ENCODE measurements at regions not wholly inside any gene's neighbourhood (a gene's known extent, or its start where the extent isn't known, plus 50 kb on each side); places are given as distances from the start of the nearest gene placed in this dataset.
"Not testable (repeated sequence)": the region's sequence is repeated elsewhere in the genome, so short reads cannot be mapped to it uniquely, and the experiment has no call there.

DNA sequence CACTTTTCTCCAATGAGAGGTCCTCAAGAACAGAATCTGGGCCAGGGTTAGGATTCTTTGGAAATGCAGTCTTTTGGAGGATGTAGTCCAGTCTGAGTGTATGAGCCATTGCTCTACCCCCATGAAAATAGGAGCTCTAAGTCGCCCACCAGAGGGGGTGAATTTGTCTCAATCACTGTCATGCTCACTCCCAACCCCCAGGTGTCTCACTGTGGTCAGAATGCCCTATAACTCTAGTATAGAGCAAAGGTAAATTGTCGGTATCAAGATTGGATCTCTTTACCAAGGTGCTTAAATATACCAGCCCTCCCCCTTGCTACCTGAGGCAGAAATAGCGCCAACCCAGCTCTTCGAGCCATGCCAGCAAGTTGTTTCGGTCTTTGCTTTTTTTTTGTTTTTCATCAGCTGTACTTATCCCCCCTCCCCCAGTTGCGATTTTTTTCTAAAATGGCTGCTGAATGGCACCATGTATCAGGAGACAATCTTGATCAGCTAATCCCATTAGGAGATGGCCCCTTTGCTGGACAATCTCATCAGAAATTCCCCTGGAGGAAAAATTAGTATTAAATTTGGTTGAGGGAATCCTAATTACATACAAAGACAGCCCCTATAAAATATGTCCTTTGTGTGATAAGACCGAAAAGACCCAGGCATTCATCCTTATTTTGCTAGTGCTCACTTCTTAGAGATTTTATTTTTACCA lies 130.7 kb downstream of the EBLN2 start:
- TF ChIP-seq, protein P1, sequence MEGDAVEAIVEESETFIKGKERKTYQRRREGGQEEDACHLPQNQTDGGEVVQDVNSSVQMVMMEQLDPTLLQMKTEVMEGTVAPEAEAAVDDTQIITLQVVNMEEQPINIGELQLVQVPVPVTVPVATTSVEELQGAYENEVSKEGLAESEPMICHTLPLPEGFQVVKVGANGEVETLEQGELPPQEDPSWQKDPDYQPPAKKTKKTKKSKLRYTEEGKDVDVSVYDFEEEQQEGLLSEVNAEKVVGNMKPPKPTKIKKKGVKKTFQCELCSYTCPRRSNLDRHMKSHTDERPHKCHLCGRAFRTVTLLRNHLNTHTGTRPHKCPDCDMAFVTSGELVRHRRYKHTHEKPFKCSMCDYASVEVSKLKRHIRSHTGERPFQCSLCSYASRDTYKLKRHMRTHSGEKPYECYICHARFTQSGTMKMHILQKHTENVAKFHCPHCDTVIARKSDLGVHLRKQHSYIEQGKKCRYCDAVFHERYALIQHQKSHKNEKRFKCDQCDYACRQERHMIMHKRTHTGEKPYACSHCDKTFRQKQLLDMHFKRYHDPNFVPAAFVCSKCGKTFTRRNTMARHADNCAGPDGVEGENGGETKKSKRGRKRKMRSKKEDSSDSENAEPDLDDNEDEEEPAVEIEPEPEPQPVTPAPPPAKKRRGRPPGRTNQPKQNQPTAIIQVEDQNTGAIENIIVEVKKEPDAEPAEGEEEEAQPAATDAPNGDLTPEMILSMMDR (IDR thresholded peaks at IDR 0.05; ENCODE audit: extremely low read depth, low read depth, low read length) = no peak
- Histone ChIP-seq H3K4me1 (ENCODE audit: insufficient read depth, low read length) (no peaks in the 10 kb centered on the region), H3K27me3 (ENCODE audit: insufficient read depth, low read length) (no peaks in the 10 kb centered on the region), H3K27ac (ENCODE audit: low read depth, low read length) (no peak overlapping the region), H3K36me3 (ENCODE audit: insufficient read depth, low read length) (no peaks in the 10 kb centered on the region), H2AFZ (ENCODE audit: low read length) (no peak overlapping the region), H3K4me3 (ENCODE audit: insufficient read depth, low read length) (no peak overlapping the region), H3K79me2 (ENCODE audit: insufficient read depth, low read length) (no peaks in the 10 kb centered on the region), H3K9me3 (ENCODE audit: low read depth, low read length) (no peaks in the 10 kb centered on the region), H3K4me2 (ENCODE audit: insufficient read depth, low read length) (no peak overlapping the region), H4K20me1 (ENCODE audit: insufficient read depth, low read length) (no peaks in the 10 kb centered on the region)
- DNase-seq (ENCODE audit: insufficient read length, low spot score, missing footprints) = no peak

DNA sequence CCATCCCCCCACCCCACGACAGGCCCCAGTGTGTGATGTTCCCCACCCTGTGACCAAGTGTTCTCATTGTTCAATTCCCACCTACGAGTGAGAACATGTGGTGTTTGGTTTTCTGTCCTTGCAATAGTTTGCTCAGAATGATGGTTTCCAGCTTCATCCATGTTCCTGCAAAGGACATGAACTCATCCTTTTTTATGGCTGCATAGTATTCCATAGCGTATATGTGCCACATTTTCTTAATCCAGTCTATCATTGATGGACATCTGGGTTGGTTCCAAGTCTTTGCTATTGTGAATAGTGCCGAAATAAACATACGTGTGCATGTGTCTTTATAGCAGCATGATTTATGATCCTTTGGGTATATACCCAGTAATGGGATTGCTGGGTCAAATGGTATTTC lies 132.5 kb downstream of the EBLN2 start:
- H3K4me1 ChIP-seq (ENCODE audit: insufficient read depth, low read length); H4K20me1 ChIP-seq (ENCODE audit: insufficient read depth, low read length); H3K36me3 ChIP-seq (ENCODE audit: insufficient read depth, low read length); H3K27ac ChIP-seq (ENCODE audit: low read depth, low read length); H3K27me3 ChIP-seq (ENCODE audit: insufficient read depth, low read length); H3K79me2 ChIP-seq (ENCODE audit: insufficient read depth, low read length); DNase-seq (ENCODE audit: insufficient read length, low spot score, missing footprints); H3K4me3 ChIP-seq (ENCODE audit: insufficient read depth, low read length); H3K9me3 ChIP-seq (ENCODE audit: low read depth, low read length); H2AFZ ChIP-seq (ENCODE audit: low read length); H3K4me2 ChIP-seq (ENCODE audit: insufficient read depth, low read length): not testable (repeated sequence)

DNA sequence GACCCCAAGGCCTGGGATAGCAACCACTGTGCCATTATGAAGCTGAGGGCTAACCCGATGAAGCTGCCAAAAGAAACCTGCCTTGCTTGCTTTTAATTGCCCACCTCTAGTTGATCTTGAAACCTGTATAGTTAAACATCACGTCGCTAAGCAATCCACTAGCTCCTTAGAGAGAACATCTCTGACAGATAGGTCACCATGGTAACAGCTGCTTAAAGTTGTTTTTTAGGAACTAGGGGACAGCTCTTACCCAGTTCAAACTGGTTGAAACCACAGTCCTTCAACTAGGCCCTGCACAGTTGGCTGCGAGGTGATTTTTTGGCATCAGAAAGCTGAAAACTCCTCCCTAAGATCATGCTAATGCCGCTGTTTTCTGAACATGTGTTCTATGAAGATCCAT lies 135.7 kb downstream of the EBLN2 start:
- H4K20me1 ChIP-seq (ENCODE audit: insufficient read depth, low read length) = no peaks in the 10 kb centered on the region
- H3K36me3 ChIP-seq (ENCODE audit: insufficient read depth, low read length) = no peaks in the 10 kb centered on the region
- peaks cover 7% of the 10 kb centered on the region for H3K27me3 ChIP-seq (ENCODE audit: insufficient read depth, low read length)
- no peak overlapping the region for H2AFZ ChIP-seq (ENCODE audit: low read length)
- H3K4me1 ChIP-seq (ENCODE audit: insufficient read depth, low read length) = no peaks in the 10 kb centered on the region
- DNase-seq (ENCODE audit: insufficient read length, low spot score, missing footprints) = no peak
- no peaks in the 10 kb centered on the region for H3K79me2 ChIP-seq (ENCODE audit: insufficient read depth, low read length)
- H3K9me3 ChIP-seq (ENCODE audit: low read depth, low read length) = no peaks in the 10 kb centered on the region
- no peak overlapping the region for H3K4me3 ChIP-seq (ENCODE audit: insufficient read depth, low read length)
- TF ChIP-seq, protein P1 (IDR thresholded peaks at IDR 0.05; ENCODE audit: extremely low read depth, low read depth, low read length) = no peak
- H3K4me2 ChIP-seq (ENCODE audit: insufficient read depth, low read length) = no peak overlapping the region
- H3K27ac ChIP-seq (ENCODE audit: low read depth, low read length) = no peak overlapping the region

DNA sequence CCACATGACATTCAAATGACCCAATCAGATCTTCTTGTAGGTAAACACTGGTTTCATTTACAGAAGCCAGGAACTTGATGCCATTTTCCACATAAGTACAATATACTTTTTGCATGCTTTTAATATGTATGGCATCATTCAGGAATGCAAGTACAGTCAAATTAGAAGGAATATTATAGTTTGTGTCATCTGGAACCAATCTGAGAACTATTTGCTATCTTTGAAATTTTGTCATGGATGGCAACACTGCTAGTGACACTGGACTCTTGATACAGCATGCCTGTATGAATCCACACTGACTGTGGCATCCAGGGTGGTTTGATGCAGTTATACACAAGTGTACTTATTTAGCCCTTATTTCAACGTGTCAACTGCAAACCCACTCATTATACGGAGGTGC lies 141.6 kb downstream of the EBLN2 start:
- Histone ChIP-seq H3K4me1 (ENCODE audit: insufficient read depth, low read length) (no peaks in the 10 kb centered on the region), H3K4me2 (ENCODE audit: insufficient read depth, low read length) (no peak overlapping the region), H4K20me1 (ENCODE audit: insufficient read depth, low read length) (no peaks in the 10 kb centered on the region), H3K27me3 (ENCODE audit: insufficient read depth, low read length) (peaks cover 13% of the 10 kb centered on the region), H3K4me3 (ENCODE audit: insufficient read depth, low read length) (no peak overlapping the region), H3K9me3 (ENCODE audit: low read depth, low read length) (no peaks in the 10 kb centered on the region), H3K36me3 (ENCODE audit: insufficient read depth, low read length) (no peaks in the 10 kb centered on the region), H3K27ac (ENCODE audit: low read depth, low read length) (no peak overlapping the region), H3K79me2 (ENCODE audit: insufficient read depth, low read length) (no peaks in the 10 kb centered on the region), H2AFZ (ENCODE audit: low read length) (no peak overlapping the region)
- TF ChIP-seq, protein P1 (IDR thresholded peaks at IDR 0.05; ENCODE audit: extremely low read depth, low read depth, low read length) = no peak
- DNase-seq (ENCODE audit: insufficient read length, low spot score, missing footprints) = no peak
